ENCODE measurements at regions not wholly inside any gene's neighbourhood (a gene's known extent, or its start where the extent isn't known, plus 50 kb on each side); places are given as distances from the start of the nearest gene placed in this dataset.

DNA sequence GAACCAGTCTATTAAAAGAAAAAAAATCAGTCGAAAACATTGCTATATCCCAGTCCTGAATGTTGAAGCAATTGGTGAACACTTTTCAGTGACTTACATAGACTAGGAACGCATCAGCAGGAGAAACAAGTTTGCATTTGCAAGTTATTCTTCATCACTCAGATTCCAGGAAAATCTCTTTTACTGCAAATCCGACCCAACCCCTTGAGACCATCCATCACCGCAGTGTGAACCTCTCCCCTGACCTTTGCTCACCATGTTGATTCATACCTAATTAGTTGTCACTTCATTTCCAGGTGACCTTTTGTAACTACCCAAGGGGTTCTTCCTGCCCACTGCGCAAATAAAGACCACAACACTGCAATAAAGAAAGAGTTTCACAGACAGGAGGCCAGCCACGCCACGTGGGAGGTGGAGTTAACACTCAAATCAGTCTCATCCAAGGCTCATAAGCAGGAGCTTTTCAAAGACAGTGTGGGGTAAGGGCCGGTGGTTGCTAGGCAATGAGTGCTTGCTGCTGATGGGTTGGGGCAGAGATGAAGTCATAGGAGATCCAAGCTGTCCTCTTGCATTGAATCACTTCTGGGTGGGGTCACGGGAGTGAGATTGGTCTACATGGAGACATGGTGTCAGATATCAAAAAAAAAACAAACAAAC, 241.3 kb upstream of the TMEM132C start:
- TF ChIP-seq GATA3 (IDR thresholded peaks at IDR 0.05; ENCODE audit: low read depth, low read length): no peak
- no peak for TF ChIP-seq GATA2 (IDR thresholded peaks at IDR 0.05; ENCODE audit: low read depth, low read length)

All from SH-SY5Y (cell line).